Spleen (tissue), 11 donors: ENCODE measurements at regions not wholly inside any gene's neighbourhood (a gene's known extent, or its start where the extent isn't known, plus 50 kb on each side); places are given as distances from the start of the nearest gene placed in this dataset.

ENCODE experiments used
- DNase-seq: peaks from one replicate; pipeline ENCODE4 v3.0.0-alpha.2; 2020
- H3K27ac ChIP-seq, 8 donors: fragments of 200-600 bp; sonication (generic) in 7 of 8; 1 replicate in 4 of 8; 2 replicates in 4 of 8; pipeline versions ENCODE4 v1.5.0 to v1.8.0; 2016 to 2021; ENCODE audit warnings: inconsistent platforms in 4 of 8, mild to moderate bottlenecking in 4 of 8, moderate library complexity in 1 of 8
- H3K27me3 ChIP-seq, 7 donors: fragments of 200-600 bp; sonication (generic) in 6 of 7; replicated peaks in 1 of 7; 1 replicate in 4 of 7; 2 replicates in 3 of 7; pipeline versions ENCODE4 v1.5.0 to v1.8.0; 2016 to 2021; ENCODE audit warnings: inconsistent platforms in 3 of 7, mild to moderate bottlenecking in 1 of 7
- H3K36me3 ChIP-seq, 6 donors: fragments of 200-600 bp; sonication (generic) in 5 of 6; 1 replicate in 4 of 6; 2 replicates in 2 of 6; pipeline versions ENCODE4 v1.5.0 to v1.8.0; 2016 to 2021; ENCODE audit warnings: inconsistent platforms in 2 of 6
- H3K4me1 ChIP-seq, 6 donors: fragments of 200-600 bp; sonication (generic) in 5 of 6; 1 replicate in 3 of 6; 2 replicates in 3 of 6; pipeline versions ENCODE4 v1.5.0 to v1.8.0; 2016 to 2021; ENCODE audit warnings: inconsistent platforms in 3 of 6
- H3K4me3 ChIP-seq, 8 donors: fragments of 200-600 bp; sonication (generic) in 7 of 8; 1 replicate in 4 of 8; 2 replicates in 4 of 8; pipeline versions ENCODE4 v1.5.0 to v1.8.0; 2016 to 2021; ENCODE audit warnings: inconsistent platforms in 4 of 8, mild to moderate bottlenecking in 4 of 8, moderate library complexity in 2 of 8
- H3K9me3 ChIP-seq, 8 donors: fragments of 200-600 bp; sonication (generic) in 7 of 8; 1 replicate in 4 of 8; 2 replicates in 4 of 8; pipeline versions ENCODE4 v1.5.0 to v1.8.0; 2016 to 2021; ENCODE audit warnings: inconsistent platforms in 4 of 8
- POLR2A ChIP-seq, 3 donors: fragments of 450-650 bp; IDR thresholded peaks; one replicate each; pipeline ENCODE4 v1.5.1; 2017; ENCODE audit warnings: antibody characterized with exemption in 3 of 3, mild to moderate bottlenecking in 1 of 3
- POLR2AphosphoS5 ChIP-seq, 3 donors: sonication (generic); formaldehyde crosslinking; IDR thresholded peaks; one replicate each; pipeline ENCODE4 v1.5.1; 2017; ENCODE audit warnings: antibody characterized with exemption in 3 of 3
- WGBS, 5 donors: extraction: QIAGEN DNeasy Blood & Tissue Kit in 3 of 5; methylation state at CpG; one replicate each; pipeline versions ENCODE4 v1.1.5 to v1.1.7; 2013 to 2018; 5-methylcytosine and 5-hydroxymethylcytosine counted together
- intact Hi-C: fragments of 100-400 bp; cut with DNase I; formaldehyde crosslinking; loops from one replicate; pipeline ENCODE4 v1.15.0; 2023; ENCODE audit warnings: low total_unique reads
- TF ChIP-seq, protein P1 (sequence below), 11 experiments: fragments of 200-600 bp in 7 of 11; fragments of 450-650 bp in 4 of 11; sonication (generic) in 4 of 11; IDR thresholded peaks in 8 of 11; conservative IDR thresholded peaks in 3 of 11; 1 replicate in 7 of 11; 2 replicates in 4 of 11; pipeline versions ENCODE4 v1.4.0 to v1.8.0; 2016 to 2021; ENCODE audit warnings: antibody characterized with exemption in 11 of 11, inconsistent platforms in 4 of 11, mild to moderate bottlenecking in 1 of 11
- donor health status: healthy with polysubstance abuse.
- donor health status: DM: no; HTN: no; CAD: no; lungs with moderate emphysema.
- donor health status: DM: no; HTN: no; CAD: no.
- donor health status: Bipolar disorder and iron deficiency.
- donor health status: healthy.
- donor health status: DM: no; HTN: no; CAD: no.
- donor health status: DM: yes; HTN: yes; CAD: no.

DNA sequence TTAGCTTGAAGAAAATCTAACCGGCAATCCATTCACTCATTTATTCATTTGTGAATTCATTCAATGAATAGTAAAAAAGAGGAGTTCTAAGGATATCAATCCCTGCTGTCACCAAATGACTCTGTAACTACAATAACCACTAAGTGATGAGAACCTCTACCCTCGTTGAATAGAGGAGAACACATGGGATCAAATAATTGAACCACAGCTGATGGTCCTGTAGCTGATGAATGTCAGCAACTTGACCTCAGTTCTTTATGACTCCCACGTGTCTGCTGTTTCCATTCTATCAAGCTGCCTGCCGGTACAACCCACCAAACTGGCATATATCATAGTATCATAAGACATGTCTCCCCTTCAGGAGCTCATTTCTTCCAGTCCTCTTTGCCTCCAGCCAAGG is 150.3 kb downstream of the PTGER3 start:
- no peak overlapping the region for H3K4me3 ChIP-seq
- intact Hi-C loops: no loop called here
- H3K27me3 ChIP-seq: no peaks in the 10 kb centered on the region
- H3K36me3 ChIP-seq: no peaks in the 10 kb centered on the region
- WGBS, 5 donors: 56 to 88% (median 77%) methylated on average over 4 of the region's 4 CpGs
- H3K27ac ChIP-seq: no peak overlapping the region
- TF ChIP-seq POLR2A (IDR thresholded peaks at IDR 0.05) (no peak), POLR2AphosphoS5 (IDR thresholded peaks at IDR 0.05) (no peak)
- TF ChIP-seq, protein P1, sequence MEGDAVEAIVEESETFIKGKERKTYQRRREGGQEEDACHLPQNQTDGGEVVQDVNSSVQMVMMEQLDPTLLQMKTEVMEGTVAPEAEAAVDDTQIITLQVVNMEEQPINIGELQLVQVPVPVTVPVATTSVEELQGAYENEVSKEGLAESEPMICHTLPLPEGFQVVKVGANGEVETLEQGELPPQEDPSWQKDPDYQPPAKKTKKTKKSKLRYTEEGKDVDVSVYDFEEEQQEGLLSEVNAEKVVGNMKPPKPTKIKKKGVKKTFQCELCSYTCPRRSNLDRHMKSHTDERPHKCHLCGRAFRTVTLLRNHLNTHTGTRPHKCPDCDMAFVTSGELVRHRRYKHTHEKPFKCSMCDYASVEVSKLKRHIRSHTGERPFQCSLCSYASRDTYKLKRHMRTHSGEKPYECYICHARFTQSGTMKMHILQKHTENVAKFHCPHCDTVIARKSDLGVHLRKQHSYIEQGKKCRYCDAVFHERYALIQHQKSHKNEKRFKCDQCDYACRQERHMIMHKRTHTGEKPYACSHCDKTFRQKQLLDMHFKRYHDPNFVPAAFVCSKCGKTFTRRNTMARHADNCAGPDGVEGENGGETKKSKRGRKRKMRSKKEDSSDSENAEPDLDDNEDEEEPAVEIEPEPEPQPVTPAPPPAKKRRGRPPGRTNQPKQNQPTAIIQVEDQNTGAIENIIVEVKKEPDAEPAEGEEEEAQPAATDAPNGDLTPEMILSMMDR (IDR thresholded peaks at IDR 0.05 in 8 of 11, conservative IDR thresholded peaks at IDR 0.05 in 3 of 11): no peak
- no peak for DNase-seq
- no peaks in the 10 kb centered on the region for H3K9me3 ChIP-seq
- H3K4me1 ChIP-seq: no peaks in the 10 kb centered on the region

- no peaks in the 10 kb centered on the region for H3K36me3 ChIP-seq
- TF ChIP-seq, protein P1 (IDR thresholded peaks at IDR 0.05 in 8 of 11, conservative IDR thresholded peaks at IDR 0.05 in 3 of 11): no peak
- TF ChIP-seq POLR2AphosphoS5 (IDR thresholded peaks at IDR 0.05): no peak
- no peaks in the 10 kb centered on the region for H3K9me3 ChIP-seq
- H3K4me3 ChIP-seq: no peak overlapping the region
- intact Hi-C loops: no loop called here
- H3K27me3 ChIP-seq: no peaks in the 10 kb centered on the region
- DNase-seq: no peak
- no peak overlapping the region for H3K27ac ChIP-seq
- H3K4me1 ChIP-seq: no peaks in the 10 kb centered on the region
Measured at GRCh38 chr1:70899735-70900134, 147.9 kb downstream of the PTGER3 start.

GRCh38 chr1:70902211-70902610 is 145.4 kb downstream of the PTGER3 start:
- no peak for TF ChIP-seq POLR2AphosphoS5 (IDR thresholded peaks at IDR 0.05)
- TF ChIP-seq, protein P1 (IDR thresholded peaks at IDR 0.05 in 8 of 11, conservative IDR thresholded peaks at IDR 0.05 in 3 of 11): no peak
- TF ChIP-seq POLR2A (IDR thresholded peaks at IDR 0.05): no peak
- H3K27ac ChIP-seq: no peak overlapping the region

DNA sequence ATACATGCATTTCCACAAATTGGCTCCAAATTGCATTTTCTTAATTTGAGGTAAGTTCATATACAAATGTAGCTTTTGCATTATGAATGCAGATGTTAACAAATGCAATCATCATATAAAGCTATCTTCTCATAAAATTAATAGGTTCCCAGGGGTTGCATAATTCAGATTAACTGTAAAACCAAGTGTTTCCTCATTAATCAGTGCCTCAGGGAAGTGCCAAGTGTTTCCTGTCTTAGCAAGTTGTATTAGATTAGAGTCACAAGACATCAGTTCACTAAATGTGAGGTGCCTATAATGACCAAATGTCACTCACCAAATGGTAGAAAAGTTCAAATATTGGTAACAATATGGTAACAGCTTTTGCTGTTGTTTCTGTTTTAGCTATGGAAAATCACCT is 140.8 kb downstream of the PTGER3 start:
- Histone ChIP-seq H3K4me1 (no peaks in the 10 kb centered on the region), H3K36me3 (no peaks in the 10 kb centered on the region), H3K9me3 (no peaks in the 10 kb centered on the region), H3K27ac (no peak overlapping the region), H3K27me3 (no peaks in the 10 kb centered on the region), H3K4me3 (no peak overlapping the region)
- no peak for TF ChIP-seq POLR2AphosphoS5 (IDR thresholded peaks at IDR 0.05)
- TF ChIP-seq, protein P1 (IDR thresholded peaks at IDR 0.05 in 8 of 11, conservative IDR thresholded peaks at IDR 0.05 in 3 of 11): no peak
- no peak for TF ChIP-seq POLR2A (IDR thresholded peaks at IDR 0.05)
- intact Hi-C loops: no loop called here
- no peak for DNase-seq

More at GRCh38 chr1:70902211-70902610, 145.4 kb downstream of the PTGER3 start:
- 52 to 74% (median 67%) methylated on average over 1 of the region's 1 CpG for WGBS, 5 donors
- Histone ChIP-seq H3K4me1 (no peaks in the 10 kb centered on the region), H3K36me3 (no peaks in the 10 kb centered on the region), H3K4me3 (no peak overlapping the region), H3K27me3 (no peaks in the 10 kb centered on the region), H3K9me3 (no peaks in the 10 kb centered on the region)
- intact Hi-C loops: no loop called here
- no peak for DNase-seq
